CD4-positive, alpha-beta T cell treated with Interleukin-15 for 1 hour (primary cell): ENCODE measurements at regions not wholly inside any gene's neighbourhood (a gene's known extent, or its start where the extent isn't known, plus 50 kb on each side); places are given as distances from the start of the nearest gene placed in this dataset.
"Not testable (repeated sequence)": the region's sequence is repeated elsewhere in the genome, so short reads cannot be mapped to it uniquely, and the experiment has no call there.

Experiments
- DNase-seq: peaks from one replicate; pipeline ENCODE4 v3.0.0-alpha.2; 2020

GRCh38 chr16:21361612-21362227, 83.6 kb upstream of the CRYM start:
- DNase-seq = not testable (repeated sequence)

DNA sequence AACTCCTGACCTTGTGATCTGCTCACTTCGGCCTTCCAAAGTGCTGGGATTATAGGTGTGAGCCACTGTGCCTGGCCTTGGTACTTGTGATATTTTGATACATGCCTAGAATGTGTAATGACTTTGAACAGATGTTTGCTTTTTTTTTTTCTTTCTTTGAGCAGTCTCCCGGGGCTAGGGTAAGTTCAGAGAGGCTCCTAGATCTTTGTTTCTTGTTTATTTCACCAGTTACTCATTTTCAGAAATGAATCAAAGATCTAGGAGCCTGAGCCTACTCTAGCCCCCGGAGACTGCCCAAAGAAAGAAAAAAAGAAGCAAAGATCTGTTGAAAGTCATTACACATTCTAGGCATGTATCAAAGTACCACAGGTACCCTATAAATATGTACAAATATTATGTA, 83.0 kb upstream of the CRYM start:
- not testable (repeated sequence) for DNase-seq

DNA sequence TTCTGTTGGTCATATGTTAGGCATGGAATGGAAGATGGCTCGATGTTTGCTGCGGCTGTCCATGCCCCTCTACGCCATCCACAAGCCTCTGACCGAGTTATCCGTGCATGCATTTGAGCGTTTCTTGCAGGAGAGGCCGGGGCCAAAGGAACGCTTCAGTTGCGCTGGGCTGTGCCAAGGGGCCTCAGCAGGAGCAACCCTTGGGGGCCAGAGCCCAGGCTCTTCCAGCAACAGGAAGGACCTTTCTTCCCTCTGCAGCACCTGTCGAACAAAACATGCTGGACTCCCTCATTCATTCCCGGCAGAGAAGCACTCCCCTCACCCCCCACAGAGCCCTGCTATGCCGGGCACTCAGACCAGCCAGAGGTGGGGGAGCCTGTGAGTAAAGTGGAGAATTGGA, 81.4 kb upstream of the CRYM start:
- not testable (repeated sequence) for DNase-seq

DNA sequence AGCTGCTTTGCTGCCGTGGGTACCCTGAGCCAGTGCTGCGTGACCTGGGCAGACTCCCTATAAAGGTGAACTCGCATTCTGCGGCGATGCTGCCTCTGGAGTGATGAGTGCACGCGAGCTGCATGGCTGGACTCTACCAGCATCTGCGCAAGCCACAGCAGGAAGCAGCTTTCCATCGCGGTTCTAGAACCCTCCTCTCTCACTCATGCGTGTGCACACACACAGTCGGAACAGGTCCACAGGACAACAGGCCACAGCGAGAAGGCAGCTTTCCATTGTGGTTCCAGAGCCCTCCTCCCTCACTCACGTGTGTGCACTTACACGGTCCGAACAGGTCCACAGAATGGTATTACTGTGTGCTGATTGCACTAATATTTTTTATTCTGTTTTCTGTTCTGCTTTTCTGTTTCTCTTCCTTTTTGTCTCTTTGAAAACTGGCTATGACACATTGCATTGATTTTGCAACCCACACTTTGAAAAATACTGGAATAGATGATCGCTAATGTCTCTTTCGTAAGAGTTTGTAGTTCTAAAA, 80.2 kb upstream of the CRYM start:
- DNase-seq = peak; percentile 81

- peak; percentile 60 for DNase-seq
These were observed 78.2 kb upstream of the CRYM start for GRCh38 chr16:21356308-21356707.

- not testable (repeated sequence) for DNase-seq
These were observed 73.3 kb upstream of the CRYM start for GRCh38 chr16:21351433-21351832.

DNA sequence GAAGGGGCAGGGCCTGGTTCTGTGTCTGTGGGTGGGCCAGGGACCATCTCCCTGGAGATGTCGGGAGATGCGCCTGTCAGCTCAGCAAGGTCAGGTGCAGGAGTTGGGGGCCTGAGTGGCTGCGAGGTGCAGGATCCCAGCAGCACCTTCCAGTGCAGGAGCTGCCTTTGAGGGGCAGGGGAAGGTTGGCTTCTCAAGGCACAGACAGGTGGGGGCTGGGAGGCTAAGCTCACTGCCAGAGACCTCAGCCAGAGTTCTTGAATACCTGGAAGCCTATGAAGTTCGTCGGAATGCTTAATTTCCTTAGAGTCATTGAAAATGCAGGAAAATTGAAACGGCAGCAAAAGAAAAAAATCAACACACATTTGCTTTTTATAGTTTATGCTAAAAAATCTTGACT, 72.8 kb upstream of the CRYM start:
- DNase-seq = not testable (repeated sequence)

GRCh38 chr16:21349336-21349735, 71.2 kb upstream of the CRYM start:
- not testable (repeated sequence) for DNase-seq

DNA sequence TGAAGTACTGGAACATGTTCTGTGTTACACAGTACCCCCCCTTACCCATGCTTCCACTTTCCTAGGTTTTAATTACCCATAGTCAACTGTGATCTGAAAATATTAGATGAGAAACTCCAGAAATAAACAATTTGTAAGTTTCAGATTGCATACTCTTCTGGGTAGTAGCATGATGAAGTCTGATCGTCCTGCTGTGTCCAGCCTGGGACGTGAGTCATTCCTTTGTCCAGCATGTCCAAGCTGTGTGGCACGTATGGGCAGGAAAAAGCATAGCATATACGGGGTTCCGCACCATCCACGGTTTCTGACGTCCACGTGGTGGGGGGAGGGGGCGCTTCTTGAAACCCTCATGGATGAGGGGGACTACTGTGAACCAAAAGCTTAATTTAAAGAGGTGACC, 70.7 kb upstream of the CRYM start:
- not testable (repeated sequence) for DNase-seq

DNA sequence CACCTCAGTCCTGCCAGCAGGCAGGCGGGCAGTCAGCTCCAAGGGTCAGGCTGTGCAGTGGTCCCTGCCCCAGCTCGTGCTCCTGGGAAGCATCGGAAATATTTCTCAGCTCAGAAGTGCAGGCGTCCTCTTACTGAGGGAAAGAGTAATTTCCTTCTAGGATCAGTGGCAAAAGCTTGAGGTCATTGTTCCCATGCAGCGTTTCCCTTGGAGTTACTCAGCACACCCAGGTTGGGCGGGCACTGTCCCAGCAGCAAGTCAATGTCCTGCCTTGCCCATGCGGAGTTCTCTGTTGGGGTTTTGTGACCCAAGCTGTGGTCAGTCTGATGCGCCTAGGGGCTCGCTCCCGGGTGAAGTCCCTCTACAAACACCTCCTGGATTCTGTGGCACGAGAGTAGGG, 69.4 kb upstream of the CRYM start:
- not testable (repeated sequence) for DNase-seq

GRCh38 chr16:21346756-21347491, 68.8 kb upstream of the CRYM start:
- not testable (repeated sequence) for DNase-seq

DNA sequence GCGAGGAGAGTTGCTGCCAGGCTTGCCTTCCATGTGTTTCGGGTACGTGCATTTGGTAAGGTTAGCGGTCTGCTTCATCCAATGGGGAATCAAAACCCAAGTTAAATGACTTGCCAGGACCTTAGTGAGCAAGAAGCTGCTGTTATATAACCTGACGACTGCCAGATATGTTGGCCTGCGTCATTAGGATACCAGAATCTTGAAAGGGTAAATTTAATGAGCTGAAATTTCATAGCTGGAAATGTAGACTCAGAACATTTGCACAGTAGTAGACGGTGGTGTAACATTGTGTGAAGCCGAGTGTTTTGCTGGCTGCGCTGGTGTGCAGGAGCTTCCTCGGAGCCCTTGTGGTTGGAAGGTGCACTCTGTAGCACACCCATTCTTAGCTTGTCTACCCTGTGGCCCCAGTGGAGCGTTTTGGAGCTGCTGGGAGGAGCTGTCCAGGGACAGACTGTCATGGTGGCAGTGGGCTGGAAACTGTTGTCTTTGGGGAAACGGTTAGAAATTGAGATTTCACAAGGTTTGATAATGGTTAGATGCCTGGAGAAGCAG, 66.3 kb upstream of the CRYM start:
- not testable (repeated sequence) for DNase-seq

DNA sequence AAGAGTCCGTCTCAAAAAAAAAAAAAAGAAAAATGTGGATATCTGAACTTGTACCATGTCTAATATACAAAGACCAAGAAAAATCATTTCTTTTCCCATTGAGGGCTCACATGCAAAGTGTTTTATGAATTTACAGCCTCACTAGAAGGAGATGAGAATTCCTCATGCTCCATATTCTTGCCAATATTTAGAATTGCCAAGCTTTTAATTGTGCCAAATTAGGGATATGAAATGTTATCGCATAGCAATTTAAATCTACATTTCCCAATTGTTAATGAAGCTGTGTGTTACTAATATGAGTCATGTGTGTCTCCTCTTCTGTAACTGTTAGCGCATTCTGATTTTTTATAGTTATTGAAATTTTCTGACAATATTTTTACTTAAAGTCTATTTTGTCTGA, 63.0 kb upstream of the CRYM start:
- DNase-seq = no peak

GRCh38 chr16:21339941-21340340, 61.9 kb upstream of the CRYM start:
- no peak for DNase-seq

GRCh38 chr16:21339269-21339641, 61.2 kb upstream of the CRYM start:
- no peak for DNase-seq

- DNase-seq = no peak
These were observed 60.6 kb upstream of the CRYM start for GRCh38 chr16:21338537-21339268.

- DNase-seq = no peak
These were observed 58.1 kb upstream of the CRYM start for GRCh38 chr16:21336231-21336630.

GRCh38 chr16:21334188-21335146, 56.4 kb upstream of the CRYM start:
- not testable (repeated sequence) for DNase-seq

DNA sequence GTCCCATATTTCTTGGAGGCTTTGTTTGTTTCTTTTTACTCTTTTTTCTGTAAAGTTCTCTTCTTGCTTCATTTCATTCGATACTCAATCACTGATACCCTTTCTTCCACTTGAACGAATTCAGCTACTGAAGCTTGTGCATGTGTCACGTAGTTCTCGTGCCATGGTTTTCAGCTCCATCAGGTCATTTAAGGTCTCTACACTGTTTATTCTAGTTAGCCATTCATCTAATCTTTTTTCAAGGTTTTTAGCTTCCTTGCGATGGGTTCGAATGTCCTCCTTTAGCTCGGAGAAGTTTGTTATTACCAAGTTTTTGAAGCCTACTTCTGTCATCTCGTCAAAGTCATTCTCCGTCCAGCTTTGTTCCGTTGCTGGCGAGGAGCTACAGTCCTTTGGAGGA, 55.6 kb upstream of the CRYM start:
- not testable (repeated sequence) for DNase-seq
